Neuronal stem cell (in vitro differentiated cells): ENCODE measurements at regions not wholly inside any gene's neighbourhood (a gene's known extent, or its start where the extent isn't known, plus 50 kb on each side); places are given as distances from the start of the nearest gene placed in this dataset.

Source experiments
- DNase-seq: peaks from one replicate; pipeline ENCODE4 v3.0.0-alpha.2; 2013; ENCODE audit warnings: low spot score
- H2AFZ ChIP-seq: one replicate; pipeline ENCODE4 v1.6.1; 2013; ENCODE audit warnings: mild to moderate bottlenecking, low read length, inconsistent platforms
- H2AK5ac ChIP-seq: 2 replicates; pipeline ENCODE4 v1.6.1; 2013; ENCODE audit warnings: low read depth, mild to moderate bottlenecking, inconsistent platforms, low read length, moderate library complexity, mixed read lengths
- H2BK120ac ChIP-seq: 2 replicates; pipeline ENCODE4 v1.6.1; 2013; ENCODE audit warnings: low read depth, mild to moderate bottlenecking, inconsistent platforms, low read length, moderate library complexity, mixed read lengths
- H2BK12ac ChIP-seq: one replicate; pipeline ENCODE4 v1.6.1; 2013; ENCODE audit warnings: low read length, inconsistent platforms
- H2BK15ac ChIP-seq: 2 replicates; pipeline ENCODE4 v1.6.1; 2013; ENCODE audit warnings: mild to moderate bottlenecking, low read length, inconsistent platforms, mixed read lengths
- H2BK5ac ChIP-seq: one replicate; pipeline ENCODE4 v1.6.1; 2013; ENCODE audit warnings: inconsistent platforms, mild to moderate bottlenecking, low read length, moderate library complexity
- H3K14ac ChIP-seq: one replicate; pipeline ENCODE4 v1.6.1; 2013; ENCODE audit warnings: low read length, inconsistent platforms
- H3K18ac ChIP-seq: 2 replicates; pipeline ENCODE4 v1.6.1; 2013; ENCODE audit warnings: low read length, inconsistent platforms
- H3K23ac ChIP-seq: 2 replicates; pipeline ENCODE4 v1.6.1; 2013; ENCODE audit warnings: low read depth, mild to moderate bottlenecking, mixed read lengths, low read length, inconsistent platforms; ENCODE audit not compliant: poor library complexity
- H3K27ac ChIP-seq: replicated peaks from 3 replicates; pipeline ENCODE4 v1.5.1; 2013; ENCODE audit warnings: low read length, inconsistent platforms
- H3K27me3 ChIP-seq, 3 experiments: 2 replicates each; pipeline ENCODE4 v1.6.1; 2013; ENCODE audit warnings: low read length in 3 of 3, mild to moderate bottlenecking in 2 of 3, inconsistent platforms in 1 of 3, low read depth in 1 of 3, mixed read lengths in 1 of 3, moderate library complexity in 1 of 3; ENCODE audit not compliant: control insufficient read depth in 3 of 3, insufficient read depth in 3 of 3
- H3K36me3 ChIP-seq, 2 donors: replicated peaks in 1 of 2; 2 replicates each; pipeline ENCODE4 v1.6.1; 2013; ENCODE audit warnings: low read length in 2 of 2; ENCODE audit not compliant: control insufficient read depth in 2 of 2, insufficient read depth in 2 of 2
- H3K4ac ChIP-seq: 2 replicates; pipeline ENCODE4 v1.6.1; 2013; ENCODE audit warnings: inconsistent platforms, mild to moderate bottlenecking, low read length, moderate library complexity
- H3K4me1 ChIP-seq, 2 donors: 1 replicate in 1 of 2; 2 replicates in 1 of 2; pipeline ENCODE4 v1.6.1; 2013; ENCODE audit warnings: low read length in 2 of 2, low read depth in 1 of 2; ENCODE audit not compliant: control insufficient read depth in 2 of 2, insufficient read depth in 1 of 2
- H3K4me2 ChIP-seq: one replicate; pipeline ENCODE4 v1.6.1; 2013; ENCODE audit warnings: mild to moderate bottlenecking, low read length, inconsistent platforms; ENCODE audit not compliant: insufficient read depth, poor library complexity, severe bottlenecking
- H3K4me3 ChIP-seq, 2 donors: 2 replicates each; pipeline ENCODE4 v1.5.1; 2013; ENCODE audit warnings: low read length in 2 of 2, mild to moderate bottlenecking in 2 of 2, inconsistent platforms in 1 of 2, moderate library complexity in 1 of 2
- H3K79me1 ChIP-seq: one replicate; pipeline ENCODE4 v1.6.1; 2013; ENCODE audit warnings: low read depth, mild to moderate bottlenecking, inconsistent platforms, low read length, moderate library complexity
- H3K9ac ChIP-seq: one replicate; pipeline ENCODE4 v1.6.1; 2013; ENCODE audit warnings: mild to moderate bottlenecking, low read depth, low read length, inconsistent platforms; ENCODE audit not compliant: poor library complexity
- H3K9me3 ChIP-seq, 2 donors: replicated peaks in 1 of 2; 2 replicates each; pipeline versions ENCODE3 to v1.6.1; 2013; ENCODE audit warnings: low read length in 2 of 2, mild to moderate bottlenecking in 2 of 2, inconsistent platforms in 1 of 2, low read depth in 1 of 2, mixed read lengths in 1 of 2, moderate library complexity in 1 of 2; ENCODE audit not compliant: control insufficient read depth in 2 of 2, insufficient read depth in 1 of 2
- H4K8ac ChIP-seq: one replicate; pipeline ENCODE4 v1.6.1; 2013; ENCODE audit warnings: low read depth, mild to moderate bottlenecking, inconsistent platforms, low read length, moderate library complexity
- H4K91ac ChIP-seq: one replicate; pipeline ENCODE4 v1.6.1; 2013; ENCODE audit warnings: low read length, low read depth, mild to moderate bottlenecking, inconsistent platforms; ENCODE audit not compliant: poor library complexity
- WGBS, 2 donors: extraction: QIAGEN DNeasy Blood & Tissue Kit; methylation state at CpG; one replicate each; pipeline ENCODE4 v1.1.7; 2013; ENCODE audit warnings: missing lambda C conversion rate in 2 of 2, mixed read lengths in 1 of 2; ENCODE audit not compliant: insufficient read length in 2 of 2, insufficient replicate concordance in 1 of 2; ENCODE audit errors: extremely low coverage in 2 of 2; 5-methylcytosine and 5-hydroxymethylcytosine counted together

DNA sequence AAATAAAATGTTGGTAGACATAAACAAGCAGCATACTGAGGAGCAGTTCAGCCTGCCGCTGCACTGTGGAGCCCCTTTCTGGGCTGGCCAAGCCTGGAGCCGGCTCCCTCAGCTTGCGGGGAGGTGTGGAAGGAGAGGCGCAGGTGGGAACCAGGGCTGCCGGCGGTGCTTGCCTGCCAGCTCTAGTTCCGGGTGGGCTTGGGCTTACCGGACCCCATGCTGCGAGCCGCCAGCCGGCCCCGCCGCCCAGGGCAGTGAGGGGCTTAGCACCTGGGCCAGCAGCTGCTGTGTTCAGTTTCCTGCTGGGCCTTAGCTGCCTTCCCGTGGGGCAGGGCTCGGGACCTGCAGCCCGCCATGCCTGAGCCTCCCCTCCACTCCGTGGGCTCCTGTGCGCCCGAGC lies 672.9 kb upstream of the POM121L12 start:
- no peak overlapping the region for H3K4me3 ChIP-seq

DNA sequence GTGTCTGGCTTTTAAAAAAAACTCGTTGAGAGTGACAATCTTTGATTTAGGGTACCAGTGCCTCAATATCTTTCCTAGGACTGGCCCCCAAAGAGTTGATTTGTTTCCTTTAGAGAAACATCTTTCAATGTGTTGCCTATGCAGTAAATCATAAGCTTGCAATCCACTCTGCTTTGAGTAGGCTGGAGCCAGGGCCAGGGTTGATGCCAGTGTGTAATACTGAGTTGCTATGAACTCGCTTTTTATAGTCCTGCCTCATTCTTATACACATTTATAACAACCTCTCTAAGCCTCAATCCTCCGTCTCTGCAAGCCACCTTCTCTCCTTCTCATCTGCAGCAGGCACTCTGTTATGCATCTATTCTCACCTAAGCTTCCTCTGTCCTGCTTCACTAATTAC lies 674.9 kb upstream of the POM121L12 start:
- Histone ChIP-seq H3K27me3 (no peaks in the 10 kb centered on the region), H3K9me3 (no peaks in the 10 kb centered on the region), H3K36me3 (no peaks in the 10 kb centered on the region), H4K91ac (no peak overlapping the region), H2BK120ac (no peak overlapping the region), H3K14ac (no peak overlapping the region), H3K23ac (no peak overlapping the region), H2BK15ac (no peak overlapping the region), H3K79me1 (no peaks in the 10 kb centered on the region), H3K4me2 (no peak overlapping the region), H3K4ac (no peak overlapping the region), H3K27ac (no peak overlapping the region), H2BK5ac (no peak overlapping the region), H3K9ac (no peak overlapping the region), H2AFZ (no peak overlapping the region), H2AK5ac (no peak overlapping the region), H2BK12ac (no peak overlapping the region), H3K4me1 (no peaks in the 10 kb centered on the region), H4K8ac (no peak overlapping the region), H3K18ac (no peak overlapping the region), H3K4me3 (no peak overlapping the region)
- WGBS, 2 donors, result no CpG with 5 or more reads among the region's 3 CpGs
- DNase-seq, result no peak

More for the DNA sequence above, 672.9 kb upstream of the POM121L12 start:
- H3K4ac ChIP-seq, result no peak overlapping the region
- no peak overlapping the region for H3K14ac ChIP-seq
- H2BK120ac ChIP-seq, result no peak overlapping the region
- H3K18ac ChIP-seq, result no peak overlapping the region
- H2BK15ac ChIP-seq, result no peak overlapping the region
- no peak overlapping the region for H3K23ac ChIP-seq
- no peak overlapping the region for H2AK5ac ChIP-seq
- no peak overlapping the region for H4K91ac ChIP-seq
- H4K8ac ChIP-seq, result no peak overlapping the region
- no peaks in the 10 kb centered on the region for H3K9me3 ChIP-seq
- H3K4me2 ChIP-seq, result no peak overlapping the region
- no peaks in the 10 kb centered on the region for H3K79me1 ChIP-seq
- no peaks in the 10 kb centered on the region for H3K4me1 ChIP-seq
- no CpG with 5 or more reads among the region's 19 CpGs for WGBS, 2 donors
- H3K9ac ChIP-seq, result no peak overlapping the region
- H2BK5ac ChIP-seq, result no peak overlapping the region
- no peak for DNase-seq
- no peak overlapping the region for H3K27ac ChIP-seq
- H3K27me3 ChIP-seq, result no peaks in the 10 kb centered on the region
- no peak overlapping the region for H2BK12ac ChIP-seq
- H2AFZ ChIP-seq, result no peak overlapping the region
- H3K36me3 ChIP-seq, result no peaks in the 10 kb centered on the region

DNA sequence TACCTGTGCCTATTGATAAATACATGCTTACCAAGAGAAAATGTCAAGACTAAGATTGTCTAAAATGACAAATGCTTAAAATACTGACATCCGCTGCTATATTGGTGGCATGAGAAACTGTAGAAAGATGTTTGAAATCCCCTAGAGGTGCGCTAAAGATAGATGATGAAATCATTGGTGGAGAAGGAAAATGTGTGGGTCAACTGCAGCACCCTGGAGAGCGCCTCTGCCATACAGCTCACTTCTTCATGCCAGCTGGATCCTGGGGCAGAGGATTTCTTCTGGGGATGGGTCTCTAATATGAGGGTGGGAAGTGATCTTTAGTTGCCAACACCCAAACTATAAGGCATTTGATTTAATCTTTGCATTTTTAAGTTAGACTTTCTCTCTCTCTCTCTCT lies 680.4 kb upstream of the POM121L12 start:
- no peaks in the 10 kb centered on the region for H3K36me3 ChIP-seq
- no peak for DNase-seq
- H3K4me1 ChIP-seq, result peaks cover 0 to 13% of the 10 kb centered on the region in 2 donors
- no peaks in the 10 kb centered on the region for H3K27me3 ChIP-seq
- no peak overlapping the region for H2BK120ac ChIP-seq
- no peak overlapping the region for H3K18ac ChIP-seq
- no peak overlapping the region for H3K23ac ChIP-seq
- no peaks in the 10 kb centered on the region for H3K9me3 ChIP-seq
- no peak overlapping the region for H2BK5ac ChIP-seq
- no peaks in the 10 kb centered on the region for H3K79me1 ChIP-seq
- H3K4me3 ChIP-seq, result no peak overlapping the region
- H3K27ac ChIP-seq, result no peak overlapping the region
- no peak overlapping the region for H3K4me2 ChIP-seq
- H2BK12ac ChIP-seq, result no peak overlapping the region
- H2BK15ac ChIP-seq, result no peak overlapping the region
- H3K14ac ChIP-seq, result no peak overlapping the region
- WGBS, 2 donors, result no CpG with 5 or more reads among the region's 3 CpGs
- H2AK5ac ChIP-seq, result no peak overlapping the region
- H4K8ac ChIP-seq, result no peak overlapping the region
- H3K9ac ChIP-seq, result no peak overlapping the region
- H2AFZ ChIP-seq, result no peak overlapping the region
- no peak overlapping the region for H3K4ac ChIP-seq
- no peak overlapping the region for H4K91ac ChIP-seq

DNA sequence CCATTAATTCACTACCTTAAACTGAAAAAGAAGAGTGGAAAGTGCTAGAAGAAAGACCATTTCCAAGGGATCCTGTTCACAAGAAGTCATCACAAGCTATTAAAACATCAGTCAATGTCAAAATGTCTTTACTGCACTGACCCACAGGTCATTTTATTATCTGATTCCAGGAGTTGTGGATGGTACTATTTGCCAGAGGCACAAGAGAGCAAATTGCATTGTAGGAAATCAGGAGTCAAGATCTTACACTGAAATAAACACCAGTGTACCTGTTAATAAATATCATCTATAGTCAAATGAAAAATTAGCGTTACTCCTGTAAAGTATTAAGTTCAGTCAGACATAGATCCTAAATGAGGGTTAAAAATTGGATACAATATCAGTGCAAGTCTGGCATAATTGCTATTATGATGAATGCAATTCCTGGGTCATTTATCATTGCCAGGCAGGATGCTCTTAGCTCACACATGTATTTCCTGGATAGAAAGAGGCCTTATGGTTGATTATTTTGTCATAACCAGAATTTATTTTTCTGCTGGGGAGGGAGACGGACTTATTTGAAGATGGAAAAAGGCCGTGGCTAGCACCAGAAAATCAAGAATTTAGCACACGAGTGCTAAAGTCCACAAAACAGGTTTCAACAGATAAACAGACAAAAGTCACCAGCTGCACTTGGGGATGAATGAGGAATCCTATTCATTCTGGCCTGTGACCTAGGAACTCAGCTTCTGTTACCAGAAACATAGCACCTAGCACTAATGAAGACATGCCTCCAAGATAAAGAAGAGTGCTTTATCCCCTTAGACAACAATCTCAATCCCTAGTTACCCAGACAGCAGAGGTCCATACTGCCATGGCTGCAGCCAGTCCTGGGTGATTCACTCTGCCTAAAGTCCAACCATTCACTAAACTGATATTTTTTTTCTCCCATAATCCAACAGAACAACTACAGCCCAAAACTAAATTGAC lies 683.1 kb upstream of the POM121L12 start:
- H3K23ac ChIP-seq, result no peak overlapping the region
- WGBS, 2 donors, result no CpG with 5 or more reads among the region's 4 CpGs

More for the DNA sequence above, 683.1 kb upstream of the POM121L12 start:
- Histone ChIP-seq H3K4ac (no peak overlapping the region), H2BK5ac (no peak overlapping the region), H3K14ac (no peak overlapping the region), H4K91ac (no peak overlapping the region), H3K9ac (no peak overlapping the region), H2BK15ac (no peak overlapping the region), H3K79me1 (no peaks in the 10 kb centered on the region), H2BK120ac (no peak overlapping the region), H2AK5ac (no peak overlapping the region), H3K27me3 (no peaks in the 10 kb centered on the region), H3K4me3 (no peak overlapping the region), H3K36me3 (no peaks in the 10 kb centered on the region), H3K9me3 (no peaks in the 10 kb centered on the region), H3K27ac (no peak overlapping the region), H4K8ac (no peak overlapping the region), H3K18ac (no peak overlapping the region), H3K4me2 (no peak overlapping the region), H2AFZ (no peak overlapping the region), H3K4me1 (peaks cover 0 to 13% of the 10 kb centered on the region in 2 donors), H2BK12ac (no peak overlapping the region)
- DNase-seq, result no peak
